ENCODE measurements at regions not wholly inside any gene's neighbourhood (a gene's known extent, or its start where the extent isn't known, plus 50 kb on each side); places are given as distances from the start of the nearest gene placed in this dataset.

DNA sequence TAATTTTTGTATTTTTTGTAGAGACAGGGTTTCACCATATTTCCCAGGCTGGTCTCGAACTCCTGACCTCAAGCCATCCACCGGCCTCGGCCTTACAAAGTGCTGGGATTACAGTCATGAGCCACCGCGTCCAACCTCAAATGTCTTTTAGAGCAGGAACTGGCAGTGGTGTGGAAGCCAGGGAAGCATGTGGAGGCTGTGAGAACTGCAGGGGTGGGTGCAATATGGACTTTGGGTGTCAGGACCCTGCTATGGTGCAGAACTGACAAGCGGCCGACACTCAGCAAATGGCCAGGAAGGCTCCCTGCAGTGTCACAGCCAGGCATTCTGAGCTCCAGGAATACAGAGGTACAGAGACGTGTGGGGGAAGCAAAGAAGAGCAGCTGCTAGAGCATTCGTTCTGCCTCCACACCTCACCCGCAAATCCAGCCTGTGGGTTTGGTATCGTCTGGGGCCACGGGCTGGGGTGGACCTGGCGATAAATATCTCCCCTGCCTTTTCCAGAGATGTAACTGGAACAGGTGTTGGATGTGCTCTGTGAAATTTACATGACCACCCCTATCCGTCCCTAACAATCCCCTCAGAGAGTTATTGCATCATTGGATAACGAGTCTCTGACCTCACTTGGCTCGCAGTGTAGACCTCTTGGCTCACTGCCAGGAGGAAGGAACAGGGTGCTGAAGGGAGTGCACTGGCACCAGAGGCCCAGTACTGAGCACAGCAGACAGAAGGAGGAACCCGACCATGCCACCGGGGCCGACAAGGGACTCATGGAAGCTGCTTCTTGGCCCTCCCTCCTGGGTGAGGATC, 624.7 kb upstream of the B3GAT1 start:
- no peak for TF ChIP-seq POLR2A (IDR thresholded peaks at IDR 0.05)
- no peak for DNase-seq
- intact Hi-C loops (cut with DNase I), result no loop called here
- H3K36me3 ChIP-seq (replicated peaks in 1 of 2), result no peaks in the 10 kb centered on the region
- H3K27ac ChIP-seq, result no peak overlapping the region
- no peaks in the 10 kb centered on the region for H3K9me3 ChIP-seq (replicated peaks in 1 of 3)
- H3K27me3 ChIP-seq, result no peaks in the 10 kb centered on the region
- no peak overlapping the region for H3K4me3 ChIP-seq
- no peaks in the 10 kb centered on the region for H3K4me1 ChIP-seq (replicated peaks in 1 of 2)
- WGBS, 4 donors, result 60 to 75% (median 74%) methylated on average over 10 to 19 of the region's 19 CpGs

DNA sequence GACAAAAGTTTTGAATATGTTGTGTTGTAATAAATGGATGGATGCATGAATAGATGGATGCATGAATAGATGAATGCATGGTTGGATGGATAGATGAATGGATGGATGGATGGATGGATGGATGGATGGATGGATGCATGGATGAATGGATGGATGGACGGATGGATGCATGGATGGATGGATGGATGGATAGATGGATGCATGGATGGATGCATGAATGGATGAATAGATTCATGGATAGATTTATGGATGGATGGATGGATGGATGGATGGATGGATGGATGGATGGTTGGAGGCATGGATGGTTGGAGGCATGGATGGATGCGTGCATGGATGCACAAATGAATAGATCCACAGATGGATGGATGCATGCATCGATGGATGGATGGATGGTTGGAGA, 623.2 kb upstream of the B3GAT1 start:
- Histone ChIP-seq H3K27ac (no peak overlapping the region), H3K4me3 (no peak overlapping the region), H3K9me3 (replicated peaks in 1 of 3) (no peaks in the 10 kb centered on the region), H3K27me3 (no peaks in the 10 kb centered on the region), H3K4me1 (replicated peaks in 1 of 2) (no peaks in the 10 kb centered on the region), H3K36me3 (replicated peaks in 1 of 2) (no peaks in the 10 kb centered on the region)
- no peak for DNase-seq
- intact Hi-C loops (cut with DNase I), result no loop called here
- 79 to 85% (median 82%) methylated on average over 3 of the region's 3 CpGs for WGBS, 4 donors
- TF ChIP-seq, protein P1, sequence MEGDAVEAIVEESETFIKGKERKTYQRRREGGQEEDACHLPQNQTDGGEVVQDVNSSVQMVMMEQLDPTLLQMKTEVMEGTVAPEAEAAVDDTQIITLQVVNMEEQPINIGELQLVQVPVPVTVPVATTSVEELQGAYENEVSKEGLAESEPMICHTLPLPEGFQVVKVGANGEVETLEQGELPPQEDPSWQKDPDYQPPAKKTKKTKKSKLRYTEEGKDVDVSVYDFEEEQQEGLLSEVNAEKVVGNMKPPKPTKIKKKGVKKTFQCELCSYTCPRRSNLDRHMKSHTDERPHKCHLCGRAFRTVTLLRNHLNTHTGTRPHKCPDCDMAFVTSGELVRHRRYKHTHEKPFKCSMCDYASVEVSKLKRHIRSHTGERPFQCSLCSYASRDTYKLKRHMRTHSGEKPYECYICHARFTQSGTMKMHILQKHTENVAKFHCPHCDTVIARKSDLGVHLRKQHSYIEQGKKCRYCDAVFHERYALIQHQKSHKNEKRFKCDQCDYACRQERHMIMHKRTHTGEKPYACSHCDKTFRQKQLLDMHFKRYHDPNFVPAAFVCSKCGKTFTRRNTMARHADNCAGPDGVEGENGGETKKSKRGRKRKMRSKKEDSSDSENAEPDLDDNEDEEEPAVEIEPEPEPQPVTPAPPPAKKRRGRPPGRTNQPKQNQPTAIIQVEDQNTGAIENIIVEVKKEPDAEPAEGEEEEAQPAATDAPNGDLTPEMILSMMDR (IDR thresholded peaks at IDR 0.05), result no peak
- TF ChIP-seq POLR2A (IDR thresholded peaks at IDR 0.05), result no peak

DNA sequence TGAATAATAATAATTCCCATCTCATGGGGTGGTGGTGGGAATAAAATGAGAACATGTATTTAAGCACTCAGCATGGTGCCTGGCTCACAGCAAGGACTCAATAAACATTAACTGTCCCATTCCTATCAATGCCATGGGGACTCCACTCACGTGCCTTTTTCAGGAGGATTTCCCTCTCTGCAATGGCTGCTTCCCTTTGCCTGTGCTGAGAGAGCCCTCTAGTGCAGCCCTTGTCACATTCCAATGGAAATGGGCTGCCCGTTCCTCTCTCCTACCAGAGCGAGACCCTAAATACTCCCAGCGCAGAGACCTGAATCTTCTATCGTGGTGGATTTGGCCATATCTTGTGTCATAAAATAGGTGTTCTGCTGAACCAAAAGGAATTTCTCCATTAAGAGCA, 621.5 kb upstream of the B3GAT1 start:
- 13 to 31% (median 15%) methylated on average over 5 of the region's 5 CpGs for WGBS, 4 donors
- Histone ChIP-seq H3K9me3 (replicated peaks in 1 of 3) (no peaks in the 10 kb centered on the region), H3K4me3 (no peak overlapping the region), H3K27ac (no peak overlapping the region), H3K27me3 (no peaks in the 10 kb centered on the region), H3K36me3 (replicated peaks in 1 of 2) (no peaks in the 10 kb centered on the region), H3K4me1 (replicated peaks in 1 of 2) (no peaks in the 10 kb centered on the region)
- TF ChIP-seq, protein P1 (IDR thresholded peaks at IDR 0.05), result peak in 2 of 6 experiments; percentile 13 to 16
- TF ChIP-seq POLR2A (IDR thresholded peaks at IDR 0.05), result no peak
- intact Hi-C loops (cut with DNase I), result no loop called here
- DNase-seq, result no peak

DNA sequence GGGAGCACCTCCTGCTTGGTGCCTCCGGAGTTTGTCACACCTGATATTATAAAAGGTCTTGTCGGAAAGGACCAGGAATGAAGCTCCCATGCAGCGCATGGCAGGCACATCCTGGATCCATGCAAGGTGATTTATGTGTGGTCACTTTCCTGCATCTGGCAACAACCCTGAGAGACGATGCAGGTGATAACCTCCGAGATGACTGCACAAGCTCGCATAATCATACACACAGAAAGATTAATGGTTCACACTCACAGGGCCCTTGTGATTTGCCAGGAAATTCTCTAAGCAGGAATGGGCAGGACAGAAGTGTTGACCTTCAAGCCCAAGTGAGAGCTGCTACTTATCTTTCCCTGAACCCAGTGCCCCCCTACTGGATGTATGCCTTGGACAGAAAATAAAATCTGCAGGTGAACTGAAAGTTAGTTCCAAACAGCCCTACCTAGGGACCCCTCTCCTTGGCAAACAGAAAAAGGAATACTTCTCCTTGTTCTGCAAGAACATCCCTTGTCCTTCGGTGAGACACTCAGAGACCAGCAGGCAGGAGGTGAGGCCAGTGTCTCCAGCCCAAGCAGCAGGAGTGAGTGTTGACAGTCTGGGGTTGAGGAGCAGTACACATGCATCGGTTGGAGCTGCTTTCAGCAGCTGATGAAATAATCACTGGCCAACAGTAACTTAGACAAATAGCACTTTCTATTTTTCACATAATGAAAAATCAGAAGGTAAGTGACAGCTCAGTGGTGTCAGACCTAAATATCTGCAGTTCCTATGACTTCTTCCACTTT, 619.4 kb upstream of the B3GAT1 start:
- no peak for DNase-seq
- Histone ChIP-seq H3K36me3 (replicated peaks in 1 of 2) (no peaks in the 10 kb centered on the region), H3K4me1 (replicated peaks in 1 of 2) (no peaks in the 10 kb centered on the region), H3K9me3 (replicated peaks in 1 of 3) (no peaks in the 10 kb centered on the region), H3K27ac (no peak overlapping the region), H3K4me3 (no peak overlapping the region), H3K27me3 (no peaks in the 10 kb centered on the region)
- intact Hi-C loops (cut with DNase I), result no loop called here
- WGBS, 4 donors, result 39 to 53% (median 50%) methylated on average over 6 to 8 of the region's 8 CpGs
- TF ChIP-seq, protein P1 (IDR thresholded peaks at IDR 0.05), result no peak
- TF ChIP-seq POLR2A (IDR thresholded peaks at IDR 0.05), result no peak

Measured in adrenal gland (tissue), 9 donors.